GM20000 (cell line): ENCODE measurements at regions not wholly inside any gene's neighbourhood (a gene's known extent, or its start where the extent isn't known, plus 50 kb on each side); places are given as distances from the start of the nearest gene placed in this dataset.

Experiments used
- DNase-seq: peaks from one replicate; pipeline ENCODE4 v3.0.0; 2012; ENCODE audit warnings: low spot score
- CTCF ChIP-seq: IDR thresholded peaks from 2 replicates; pipeline ENCODE4 v1.5.1; 2012; ENCODE audit warnings: mild to moderate bottlenecking, control low read depth; ENCODE audit errors: extremely low read depth, missing control alignments

DNA sequence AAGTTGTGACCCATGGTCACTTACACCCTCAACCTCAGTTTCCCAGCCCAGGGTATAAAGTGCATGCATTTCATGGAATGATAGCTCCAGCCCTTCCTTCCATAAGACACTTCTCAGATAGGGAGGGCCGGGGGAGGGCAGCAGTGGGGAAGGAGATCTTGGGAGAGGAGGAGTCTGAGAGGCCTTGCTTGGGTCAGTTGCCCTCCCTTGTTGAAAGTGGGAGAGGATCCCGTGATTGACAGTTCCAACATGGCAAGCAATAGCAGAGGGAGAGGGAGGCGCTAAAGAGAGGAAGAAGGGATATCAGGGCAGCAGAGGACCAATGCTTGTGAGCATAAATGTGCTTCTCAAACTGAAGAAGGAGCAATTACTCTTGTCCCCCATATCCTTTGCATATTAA, 244.4 kb downstream of the CHRM3 start:
- TF ChIP-seq CTCF, result no peak
- no peak for DNase-seq

GRCh38 chr1:239633432-239633831, 247.1 kb downstream of the CHRM3 start:
- TF ChIP-seq CTCF, result no peak
- DNase-seq, result no peak

DNA sequence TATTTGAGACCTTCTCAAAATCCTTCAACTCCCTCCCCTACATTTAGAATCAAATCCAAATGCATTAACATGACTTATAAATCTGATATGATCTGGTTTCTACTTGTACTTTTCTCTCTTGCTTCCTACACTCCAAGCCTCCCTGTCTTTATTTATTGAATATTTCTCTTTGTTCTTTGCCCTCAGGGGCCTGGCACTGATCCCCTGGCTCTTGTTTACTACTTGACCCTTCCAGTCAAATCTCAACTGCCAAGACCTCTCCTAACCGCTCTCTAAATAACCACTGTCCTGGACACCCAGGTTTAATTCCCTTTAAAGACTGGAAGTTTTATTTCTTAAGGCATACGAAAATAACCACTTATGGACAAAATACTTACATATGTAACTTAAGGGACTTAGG, 248.9 kb downstream of the CHRM3 start:
- TF ChIP-seq CTCF, result no peak
- DNase-seq, result no peak

GRCh38 chr1:239636347-239636746, 250.0 kb downstream of the CHRM3 start:
- TF ChIP-seq CTCF, result no peak
- no peak for DNase-seq

DNA sequence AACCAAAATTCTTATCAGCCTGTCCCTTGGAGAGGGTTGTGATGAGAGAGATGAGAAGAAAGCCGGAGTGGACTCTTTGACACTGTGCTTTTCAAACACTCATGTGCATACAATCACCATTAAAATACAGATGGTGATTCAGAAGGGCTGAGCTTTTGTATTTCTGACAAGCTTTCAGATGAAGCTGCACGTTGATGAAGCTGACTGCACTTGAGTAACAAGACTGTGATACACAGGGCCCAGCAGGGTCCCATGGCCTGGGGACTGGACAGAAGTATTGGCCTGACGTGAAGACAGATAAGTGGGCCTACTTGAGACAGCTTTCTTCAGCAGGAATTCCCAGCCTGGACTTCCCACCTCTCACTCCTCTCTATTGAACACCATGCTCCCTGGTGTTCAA, 258.2 kb downstream of the CHRM3 start:
- DNase-seq, result no peak
- no peak for TF ChIP-seq CTCF

DNA sequence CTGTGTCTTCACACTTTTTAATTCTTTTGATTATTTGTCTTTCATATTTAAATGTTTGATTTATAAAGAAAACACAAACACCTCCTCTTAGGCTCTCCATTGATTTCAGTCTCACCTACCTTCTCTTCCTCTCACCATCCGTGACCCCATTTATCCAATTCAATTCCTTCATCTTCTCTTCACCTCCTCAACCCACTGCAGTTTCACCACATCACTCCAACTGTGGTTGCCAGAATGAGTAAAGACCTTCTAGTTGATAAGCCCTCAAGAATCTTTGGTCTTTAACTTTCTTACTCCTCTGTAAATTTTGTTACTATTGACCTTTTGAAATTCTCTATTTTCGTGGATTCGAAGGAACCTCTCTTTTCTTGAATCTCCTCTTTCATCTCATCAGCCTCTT, 260.7 kb downstream of the CHRM3 start:
- TF ChIP-seq CTCF, result no peak
- DNase-seq, result no peak

DNA sequence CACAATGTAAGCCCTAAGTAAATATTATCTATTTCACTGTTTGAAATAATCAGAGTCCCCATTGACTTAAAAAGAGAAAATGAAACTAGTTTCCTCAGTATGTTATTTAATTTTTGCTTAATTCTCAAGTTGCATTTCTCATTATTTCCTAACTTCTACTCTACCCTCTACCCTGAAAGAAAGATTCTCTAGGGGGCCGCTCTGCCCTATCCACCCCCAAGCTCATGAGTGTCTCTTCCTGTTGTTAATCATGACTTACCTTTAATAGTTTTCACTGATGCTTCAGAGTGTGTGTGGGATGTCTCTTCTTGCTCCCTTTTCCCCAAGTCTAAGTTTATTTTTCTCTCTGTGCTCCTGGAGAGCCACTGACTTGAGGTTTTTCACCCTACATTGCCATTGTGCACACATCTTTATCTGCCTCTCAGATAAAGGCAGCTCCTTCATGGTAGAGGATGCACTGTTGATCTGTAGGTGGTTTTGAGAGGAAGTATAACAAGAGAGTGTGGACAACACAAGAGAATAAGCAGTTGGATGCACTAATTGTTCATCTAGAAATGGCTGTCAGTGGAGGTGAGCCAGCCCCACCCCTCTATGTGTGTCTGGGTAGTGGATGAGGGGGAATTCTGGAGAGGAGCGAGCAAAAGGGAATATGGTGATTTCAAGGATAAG, 261.7 kb downstream of the CHRM3 start:
- no peak for DNase-seq
- no peak for TF ChIP-seq CTCF
